Progenitor cell of endocrine pancreas (in vitro differentiated cells): ENCODE measurements at regions not wholly inside any gene's neighbourhood (a gene's known extent, or its start where the extent isn't known, plus 50 kb on each side); places are given as distances from the start of the nearest gene placed in this dataset.

Source experiments
- DNase-seq: peaks from one replicate; pipeline ENCODE4 v3.0.0; 2021; ENCODE audit warnings: low spot score; ENCODE audit not compliant: unreplicated experiment
- H3K27ac Mint-ChIP-seq: 2 replicates; pipeline ENCODE4 v1.8.0; 2021; ENCODE audit warnings: mild to moderate bottlenecking, moderate library complexity, mixed read lengths
- H3K27me3 Mint-ChIP-seq: 2 replicates; pipeline ENCODE4 v1.8.0; 2021; ENCODE audit warnings: mixed read lengths
- H3K36me3 Mint-ChIP-seq: 2 replicates; pipeline ENCODE4 v1.8.0; 2022; ENCODE audit warnings: mixed read lengths; ENCODE audit not compliant: insufficient read depth
- H3K4me1 Mint-ChIP-seq: 2 replicates; pipeline ENCODE4 v1.8.0; 2021; ENCODE audit warnings: low read depth, mixed read lengths
- H3K4me3 Mint-ChIP-seq: 2 replicates; pipeline ENCODE4 v1.8.0; 2021; ENCODE audit warnings: low read depth, mild to moderate bottlenecking, moderate library complexity, mixed read lengths
- H3K9me3 Mint-ChIP-seq: 2 replicates; pipeline ENCODE4 v1.8.0; 2021; ENCODE audit warnings: low read depth, mixed read lengths
- TF ChIP-seq, protein P1 (sequence below): fragments of 200-600 bp; sonication (generic); IDR thresholded peaks from one replicate; pipeline ENCODE4 v1.5.0; 2021; ENCODE audit warnings: antibody characterized with exemption, mild to moderate bottlenecking; ENCODE audit not compliant: unreplicated experiment

DNA sequence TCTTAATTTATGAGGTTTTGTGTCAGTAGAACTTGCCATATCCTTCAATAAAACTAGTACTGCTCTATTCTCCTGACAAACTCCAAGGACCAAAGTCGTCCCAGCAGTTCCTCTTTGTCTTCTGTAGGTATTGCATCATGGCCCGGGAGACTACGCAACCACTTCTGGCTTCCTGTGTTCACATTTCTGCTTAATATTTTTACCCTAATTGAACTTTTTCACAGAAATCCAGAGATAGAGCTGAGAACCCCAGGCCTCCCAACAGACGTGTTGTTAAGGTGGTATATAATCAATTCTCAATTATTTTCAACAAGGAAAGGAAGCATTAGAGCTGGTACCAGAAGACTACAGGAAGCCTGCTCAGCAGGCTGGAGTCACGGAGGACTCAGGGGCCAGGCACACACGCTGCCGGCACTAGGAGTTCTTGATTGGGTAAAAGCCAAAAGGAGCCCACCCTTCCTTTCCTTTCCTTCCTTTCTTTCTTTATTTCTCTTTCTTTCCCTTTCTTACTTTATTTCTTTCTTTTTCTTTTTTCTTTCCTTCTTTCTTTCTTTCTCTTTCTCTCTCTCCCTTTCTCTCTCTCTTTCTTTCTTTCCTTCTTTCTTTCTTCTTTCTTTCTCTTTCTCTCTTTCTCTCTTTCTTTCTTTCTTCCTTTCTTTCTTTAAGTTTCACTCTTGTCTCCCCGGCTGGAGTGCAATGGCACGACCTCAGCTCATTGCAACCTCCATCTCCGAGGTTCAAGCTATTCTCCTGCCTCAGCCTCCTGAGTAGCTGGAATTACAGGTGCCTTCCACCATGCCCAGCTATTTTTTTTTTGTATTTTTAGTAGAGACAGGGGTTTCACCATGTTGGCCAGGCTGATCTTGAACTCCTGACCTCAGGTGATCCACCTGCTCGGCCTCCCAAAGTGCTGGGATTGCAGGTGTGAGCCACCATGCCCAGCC, 173.7 kb downstream of the ZBTB18 start:
- Mint-ChIP-seq H3K9me3 (no peaks in the 10 kb centered on the region), H3K27ac (no peak overlapping the region), H3K4me3 (no peak overlapping the region), H3K4me1 (no peaks in the 10 kb centered on the region), H3K27me3 (peaks cover 18% of the 10 kb centered on the region), H3K36me3 (no peaks in the 10 kb centered on the region)
- no peak for DNase-seq
- TF ChIP-seq, protein P1, sequence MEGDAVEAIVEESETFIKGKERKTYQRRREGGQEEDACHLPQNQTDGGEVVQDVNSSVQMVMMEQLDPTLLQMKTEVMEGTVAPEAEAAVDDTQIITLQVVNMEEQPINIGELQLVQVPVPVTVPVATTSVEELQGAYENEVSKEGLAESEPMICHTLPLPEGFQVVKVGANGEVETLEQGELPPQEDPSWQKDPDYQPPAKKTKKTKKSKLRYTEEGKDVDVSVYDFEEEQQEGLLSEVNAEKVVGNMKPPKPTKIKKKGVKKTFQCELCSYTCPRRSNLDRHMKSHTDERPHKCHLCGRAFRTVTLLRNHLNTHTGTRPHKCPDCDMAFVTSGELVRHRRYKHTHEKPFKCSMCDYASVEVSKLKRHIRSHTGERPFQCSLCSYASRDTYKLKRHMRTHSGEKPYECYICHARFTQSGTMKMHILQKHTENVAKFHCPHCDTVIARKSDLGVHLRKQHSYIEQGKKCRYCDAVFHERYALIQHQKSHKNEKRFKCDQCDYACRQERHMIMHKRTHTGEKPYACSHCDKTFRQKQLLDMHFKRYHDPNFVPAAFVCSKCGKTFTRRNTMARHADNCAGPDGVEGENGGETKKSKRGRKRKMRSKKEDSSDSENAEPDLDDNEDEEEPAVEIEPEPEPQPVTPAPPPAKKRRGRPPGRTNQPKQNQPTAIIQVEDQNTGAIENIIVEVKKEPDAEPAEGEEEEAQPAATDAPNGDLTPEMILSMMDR: no peak

- no peaks in the 10 kb centered on the region for H3K36me3 Mint-ChIP-seq
- no peak overlapping the region for H3K4me3 Mint-ChIP-seq
- no peaks in the 10 kb centered on the region for H3K9me3 Mint-ChIP-seq
- TF ChIP-seq, protein P1: no peak
- no peaks in the 10 kb centered on the region for H3K4me1 Mint-ChIP-seq
- DNase-seq: no peak
- H3K27me3 Mint-ChIP-seq: peaks cover 20% of the 10 kb centered on the region
- H3K27ac Mint-ChIP-seq: no peak overlapping the region
Measured at GRCh38 chr1:244226435-244226834, 175.4 kb downstream of the ZBTB18 start.

DNA sequence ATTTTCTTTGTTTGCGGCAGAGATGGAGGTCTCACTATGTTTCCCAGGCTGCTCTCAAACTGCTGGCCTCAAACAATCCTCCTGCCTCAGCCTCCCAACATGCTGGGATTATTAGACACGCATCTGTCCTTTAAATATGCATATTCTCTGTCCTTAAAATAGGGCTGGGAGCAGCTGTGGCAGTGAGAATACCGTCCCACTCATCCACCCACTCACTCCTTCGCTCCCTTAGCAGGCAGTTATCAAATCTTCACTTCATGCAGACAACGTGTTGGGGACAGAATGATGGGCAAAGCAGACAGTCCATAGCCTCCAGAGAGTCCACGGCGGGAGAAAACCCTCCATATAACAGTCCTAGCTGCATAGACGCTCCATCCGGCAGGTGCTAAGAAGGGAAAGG, 179.4 kb downstream of the ZBTB18 start:
- H3K27me3 Mint-ChIP-seq: peaks cover 30% of the 10 kb centered on the region
- no peaks in the 10 kb centered on the region for H3K36me3 Mint-ChIP-seq
- no peak overlapping the region for H3K4me3 Mint-ChIP-seq
- peaks cover 4% of the 10 kb centered on the region for H3K4me1 Mint-ChIP-seq
- TF ChIP-seq, protein P1: no peak
- no peak overlapping the region for H3K27ac Mint-ChIP-seq
- no peaks in the 10 kb centered on the region for H3K9me3 Mint-ChIP-seq
- no peak for DNase-seq

GRCh38 chr1:244231193-244231571, 180.1 kb downstream of the ZBTB18 start:
- no peaks in the 10 kb centered on the region for H3K36me3 Mint-ChIP-seq
- no peak overlapping the region for H3K27ac Mint-ChIP-seq
- peaks cover 4% of the 10 kb centered on the region for H3K4me1 Mint-ChIP-seq
- no peaks in the 10 kb centered on the region for H3K9me3 Mint-ChIP-seq
- H3K4me3 Mint-ChIP-seq: no peak overlapping the region
- DNase-seq: no peak
- TF ChIP-seq, protein P1: no peak
- H3K27me3 Mint-ChIP-seq: peaks cover 30% of the 10 kb centered on the region

DNA sequence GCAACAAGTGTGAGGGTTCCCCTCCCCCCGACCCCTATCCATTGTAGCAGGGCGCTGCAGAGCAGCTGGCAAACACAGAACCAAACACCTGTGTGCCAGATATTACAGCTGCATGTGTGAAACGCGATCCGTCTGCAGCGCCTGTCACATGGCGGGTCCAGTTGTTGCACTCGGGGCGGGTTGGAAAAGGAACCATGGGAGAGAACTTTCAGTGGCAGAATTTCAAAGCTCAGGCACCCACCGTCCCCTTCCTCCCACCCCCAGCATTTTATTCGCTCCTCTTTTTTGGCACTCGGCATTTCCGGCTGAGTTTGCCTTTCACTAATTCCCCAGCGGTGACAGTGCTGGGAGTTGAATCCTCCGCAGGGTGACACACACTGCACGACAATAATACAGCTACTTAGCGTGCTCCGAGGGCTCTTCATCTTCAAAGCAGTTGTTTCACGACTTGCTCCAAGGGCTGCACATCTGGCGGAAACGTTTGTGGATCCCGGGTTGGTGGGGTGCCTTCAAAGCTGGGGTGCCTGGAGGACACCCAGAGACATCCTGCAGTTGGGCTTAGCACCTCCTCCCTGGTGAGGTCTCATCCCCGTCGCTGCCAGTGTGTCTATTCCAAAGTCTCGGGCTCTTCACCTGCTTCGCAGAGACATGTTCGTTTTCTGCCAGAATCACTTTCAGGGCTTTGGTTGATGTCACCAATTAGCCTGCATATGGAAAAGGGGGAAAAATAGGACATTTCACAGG, 180.7 kb downstream of the ZBTB18 start:
- TF ChIP-seq, protein P1: no peak
- DNase-seq: no peak

More for the DNA sequence above, 180.7 kb downstream of the ZBTB18 start:
- H3K27me3 Mint-ChIP-seq: peaks cover 30% of the 10 kb centered on the region
- peaks cover 4% of the 10 kb centered on the region for H3K9me3 Mint-ChIP-seq
- no peaks in the 10 kb centered on the region for H3K36me3 Mint-ChIP-seq
- peak overlapping the region; percentile 69 for H3K27ac Mint-ChIP-seq
- peaks cover 4% of the 10 kb centered on the region for H3K4me1 Mint-ChIP-seq
- peak overlapping the region; percentile 35 for H3K4me3 Mint-ChIP-seq
